Stimulated activated effector memory CD8-positive, alpha-beta T cell treated with anti-CD3 and anti-CD28 coated beads, Interleukin-12 subunit alpha, Interleukin-12 subunit beta, amount 100 ng/mL, for 72 hours (primary cell): ENCODE measurements at regions not wholly inside any gene's neighbourhood (a gene's known extent, or its start where the extent isn't known, plus 50 kb on each side); places are given as distances from the start of the nearest gene placed in this dataset.

Experiments used
- ATAC-seq: fragments of 150-1000 bp; cut with Tn5 transposase; 2 replicates; pipeline ENCODE4 v1.10.0; 2021
- DNase-seq, 2 donors: peaks; one replicate each; pipeline ENCODE4 v3.0.0; 2021 to 2022; ENCODE audit warnings: low spot score in 2 of 2
- H3K27ac Mint-ChIP-seq: one replicate; pipeline ENCODE4 v1.8.0; 2022; ENCODE audit warnings: mild to moderate bottlenecking, mixed read lengths
- H3K36me3 Mint-ChIP-seq: one replicate; pipeline ENCODE4 v1.8.0; 2022; ENCODE audit warnings: mild to moderate bottlenecking, mixed read lengths
- H3K4me1 Mint-ChIP-seq: one replicate; pipeline ENCODE4 v1.8.0; 2022; ENCODE audit warnings: mixed read lengths
- H3K4me3 Mint-ChIP-seq: one replicate; pipeline ENCODE4 v1.8.0; 2022; ENCODE audit warnings: mild to moderate bottlenecking, mixed read lengths
- H3K9me3 Mint-ChIP-seq: one replicate; pipeline ENCODE4 v1.8.0; 2022; ENCODE audit warnings: mixed read lengths

- H3K4me3 Mint-ChIP-seq: no peak overlapping the region
- H3K27ac Mint-ChIP-seq: no peak overlapping the region
- no peak for DNase-seq
- no peak for ATAC-seq
- H3K9me3 Mint-ChIP-seq: no peaks in the 10 kb centered on the region
- H3K4me1 Mint-ChIP-seq: no peaks in the 10 kb centered on the region
- H3K36me3 Mint-ChIP-seq: no peaks in the 10 kb centered on the region
Measured at GRCh38 chr10:128384831-128385230, 258.6 kb upstream of the MKI67 start.

DNA sequence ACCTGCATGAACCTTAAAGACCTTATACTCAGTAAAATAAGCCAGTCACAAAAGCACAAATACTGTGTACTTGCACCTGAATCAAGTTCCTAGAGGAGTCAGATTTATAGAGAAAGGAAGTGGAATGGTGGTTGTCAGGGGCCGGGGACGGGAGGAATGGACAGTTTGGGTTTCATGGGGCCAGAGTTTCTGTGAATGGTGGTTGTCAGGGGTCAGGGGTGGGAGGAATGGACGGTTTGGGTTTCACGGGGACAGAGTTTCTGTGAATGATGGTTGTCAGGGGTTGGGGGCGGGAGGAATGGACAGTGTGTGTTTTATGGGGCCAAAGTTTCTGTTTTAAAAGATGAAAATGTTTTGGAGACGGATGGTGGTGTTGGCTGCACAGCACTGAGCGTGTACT, 260.0 kb upstream of the MKI67 start:
- Mint-ChIP-seq H3K36me3 (no peaks in the 10 kb centered on the region), H3K4me3 (no peak overlapping the region), H3K27ac (no peak overlapping the region), H3K4me1 (no peaks in the 10 kb centered on the region), H3K9me3 (no peaks in the 10 kb centered on the region)
- DNase-seq (no peak), ATAC-seq (no peak)

GRCh38 chr10:128386816-128387604, 260.8 kb upstream of the MKI67 start:
- H3K4me3 Mint-ChIP-seq: no peak overlapping the region
- no peaks in the 10 kb centered on the region for H3K9me3 Mint-ChIP-seq
- ATAC-seq (no peak), DNase-seq (no peak)
- no peak overlapping the region for H3K27ac Mint-ChIP-seq
- H3K36me3 Mint-ChIP-seq: no peaks in the 10 kb centered on the region
- H3K4me1 Mint-ChIP-seq: no peaks in the 10 kb centered on the region

GRCh38 chr10:128390596-128390995, 264.4 kb upstream of the MKI67 start:
- ATAC-seq: no peak
- no peaks in the 10 kb centered on the region for H3K36me3 Mint-ChIP-seq
- no peak overlapping the region for H3K4me3 Mint-ChIP-seq
- H3K9me3 Mint-ChIP-seq: no peaks in the 10 kb centered on the region
- no peak for DNase-seq
- H3K4me1 Mint-ChIP-seq: no peaks in the 10 kb centered on the region
- no peak overlapping the region for H3K27ac Mint-ChIP-seq

DNA sequence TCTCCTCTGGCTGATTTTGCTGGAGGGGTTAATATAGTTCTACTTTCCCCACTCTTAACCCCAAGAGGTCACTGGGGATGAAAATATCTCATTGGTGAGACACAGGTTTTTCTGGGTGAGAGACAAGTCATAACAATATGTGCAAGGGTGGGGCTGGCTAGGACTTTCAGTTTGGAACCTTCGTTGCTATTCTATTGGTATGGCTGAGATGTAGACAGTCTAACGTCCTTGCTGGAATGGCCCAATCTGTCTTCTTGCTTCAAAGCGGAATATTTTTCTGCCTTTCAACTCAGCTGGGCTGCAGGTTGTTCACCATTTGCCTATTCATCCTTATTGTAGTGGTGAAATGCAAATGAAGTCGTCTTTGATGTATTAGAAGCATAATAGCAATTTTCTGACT, 267.3 kb upstream of the MKI67 start:
- no peak overlapping the region for H3K27ac Mint-ChIP-seq
- ATAC-seq (no peak), DNase-seq (no peak)
- no peak overlapping the region for H3K4me3 Mint-ChIP-seq
- no peaks in the 10 kb centered on the region for H3K4me1 Mint-ChIP-seq
- H3K36me3 Mint-ChIP-seq: no peaks in the 10 kb centered on the region
- no peaks in the 10 kb centered on the region for H3K9me3 Mint-ChIP-seq

DNA sequence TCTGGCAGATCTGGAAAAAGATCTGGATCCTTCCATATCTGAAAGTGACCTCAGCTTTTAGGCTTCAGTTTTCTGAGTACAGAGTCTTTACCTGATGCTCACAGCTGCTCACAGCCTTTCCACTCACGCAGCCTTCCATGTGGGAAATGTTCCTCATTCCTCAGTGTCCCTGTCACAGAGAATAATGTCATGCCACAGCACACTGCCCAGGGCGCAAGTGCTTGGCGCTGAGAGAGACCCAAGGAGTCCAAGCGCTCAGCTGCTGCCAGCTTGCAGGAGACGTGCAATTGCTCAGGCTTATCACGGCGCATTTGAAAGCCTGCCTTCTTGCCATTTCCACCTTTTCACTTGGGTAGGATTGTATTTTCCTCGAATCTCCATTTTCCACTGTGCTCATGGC, 271.9 kb upstream of the MKI67 start:
- ATAC-seq: no peak
- Mint-ChIP-seq H3K4me3 (no peak overlapping the region), H3K27ac (no peak overlapping the region), H3K4me1 (no peaks in the 10 kb centered on the region), H3K36me3 (no peaks in the 10 kb centered on the region), H3K9me3 (peaks cover 7% of the 10 kb centered on the region)
- no peak for DNase-seq

DNA sequence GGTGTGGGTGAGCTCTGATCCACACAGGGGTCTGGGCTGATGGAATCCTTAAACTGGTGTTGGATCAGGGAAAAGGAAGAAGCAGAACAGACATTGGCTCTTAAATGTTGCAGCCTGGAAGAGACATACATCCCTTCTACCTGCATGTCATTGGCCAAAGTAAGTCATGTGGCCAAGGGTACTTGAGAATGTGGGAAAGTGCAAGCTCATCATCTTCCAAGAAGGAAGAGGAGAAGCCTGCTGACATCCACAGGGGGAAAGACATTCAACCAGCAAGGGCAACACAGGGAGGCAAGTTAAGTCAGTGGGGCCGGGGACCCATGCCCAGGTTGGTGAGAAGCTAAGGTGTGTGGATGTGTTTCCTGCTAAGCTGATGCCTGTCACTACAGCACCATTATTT, 272.8 kb upstream of the MKI67 start:
- DNase-seq: no peak

GRCh38 chr10:128400564-128400963, 274.3 kb upstream of the MKI67 start:
- H3K9me3 Mint-ChIP-seq: peaks cover 7% of the 10 kb centered on the region
- ATAC-seq (no peak), DNase-seq (no peak)
- H3K27ac Mint-ChIP-seq: no peak overlapping the region
- no peaks in the 10 kb centered on the region for H3K36me3 Mint-ChIP-seq
- no peak overlapping the region for H3K4me3 Mint-ChIP-seq
- no peaks in the 10 kb centered on the region for H3K4me1 Mint-ChIP-seq

More for the DNA sequence above, 272.8 kb upstream of the MKI67 start:
- Mint-ChIP-seq H3K9me3 (peaks cover 7% of the 10 kb centered on the region), H3K4me1 (no peaks in the 10 kb centered on the region), H3K36me3 (no peaks in the 10 kb centered on the region), H3K27ac (no peak overlapping the region), H3K4me3 (no peak overlapping the region)
- ATAC-seq: no peak

DNA sequence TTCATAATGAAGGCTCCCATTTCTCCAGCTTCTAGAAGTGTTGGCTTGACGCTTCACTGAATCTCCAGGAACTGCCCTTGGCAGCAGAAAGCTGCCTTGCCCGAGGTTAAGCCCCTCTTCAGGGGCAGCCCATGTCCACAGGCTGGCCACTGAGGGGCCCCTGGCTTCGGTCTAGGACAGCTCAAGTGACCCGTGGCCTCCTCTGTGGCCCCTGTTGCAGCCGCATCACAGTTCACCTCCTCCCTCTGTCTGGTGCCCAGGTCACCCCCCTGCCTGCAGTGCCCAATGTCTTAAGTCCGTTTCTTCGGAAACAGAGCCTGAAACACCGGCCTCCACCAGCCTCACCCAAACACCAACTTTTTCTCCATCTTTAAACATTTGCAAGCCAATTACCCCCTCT, 279.2 kb upstream of the MKI67 start:
- ATAC-seq (no peak), DNase-seq (no peak)
- no peak overlapping the region for H3K4me3 Mint-ChIP-seq
- no peak overlapping the region for H3K27ac Mint-ChIP-seq
- H3K36me3 Mint-ChIP-seq: no peaks in the 10 kb centered on the region
- H3K9me3 Mint-ChIP-seq: peaks cover 7% of the 10 kb centered on the region
- H3K4me1 Mint-ChIP-seq: no peaks in the 10 kb centered on the region

DNA sequence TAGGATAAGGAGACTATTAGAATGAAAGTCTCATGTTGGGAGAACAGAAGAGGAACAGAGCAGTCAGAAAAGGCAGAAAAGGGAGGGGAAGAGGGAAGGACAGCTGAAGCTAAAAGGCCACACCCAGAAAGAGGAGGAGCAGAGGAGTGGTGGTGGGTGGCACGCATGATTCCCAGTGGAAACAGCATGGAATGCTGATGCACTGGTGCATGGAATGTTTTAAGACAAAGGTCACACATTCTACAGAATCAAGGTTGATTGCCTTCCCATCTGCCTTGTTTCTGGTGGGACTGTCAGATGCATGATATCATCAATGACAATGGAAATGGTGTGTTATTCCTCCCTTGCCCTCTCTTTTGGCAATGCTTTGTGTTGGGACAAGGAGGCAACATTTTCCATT, 285.4 kb upstream of the MKI67 start:
- ATAC-seq (no peak), DNase-seq (no peak)
- Mint-ChIP-seq H3K4me1 (no peaks in the 10 kb centered on the region), H3K36me3 (no peaks in the 10 kb centered on the region), H3K9me3 (peaks cover 2% of the 10 kb centered on the region), H3K27ac (no peak overlapping the region), H3K4me3 (no peak overlapping the region)

- Mint-ChIP-seq H3K4me3 (no peak overlapping the region), H3K27ac (no peak overlapping the region), H3K9me3 (peaks cover 2% of the 10 kb centered on the region), H3K36me3 (no peaks in the 10 kb centered on the region), H3K4me1 (no peaks in the 10 kb centered on the region)
- DNase-seq (no peak), ATAC-seq (no peak)
Measured at GRCh38 chr10:128414568-128414967, 288.3 kb upstream of the MKI67 start.

GRCh38 chr10:128416231-128416630, 290.0 kb upstream of the MKI67 start:
- ATAC-seq (no peak), DNase-seq (no peak)
- H3K36me3 Mint-ChIP-seq: no peaks in the 10 kb centered on the region
- no peak overlapping the region for H3K27ac Mint-ChIP-seq
- no peaks in the 10 kb centered on the region for H3K4me1 Mint-ChIP-seq
- H3K4me3 Mint-ChIP-seq: no peak overlapping the region
- peaks cover 2% of the 10 kb centered on the region for H3K9me3 Mint-ChIP-seq

- Mint-ChIP-seq H3K4me3 (no peak overlapping the region), H3K36me3 (no peaks in the 10 kb centered on the region), H3K4me1 (no peaks in the 10 kb centered on the region), H3K9me3 (peaks cover 2% of the 10 kb centered on the region), H3K27ac (no peak overlapping the region)
- no peak for ATAC-seq
- DNase-seq: no peak
Measured at GRCh38 chr10:128417826-128418225, 291.6 kb upstream of the MKI67 start.

DNA sequence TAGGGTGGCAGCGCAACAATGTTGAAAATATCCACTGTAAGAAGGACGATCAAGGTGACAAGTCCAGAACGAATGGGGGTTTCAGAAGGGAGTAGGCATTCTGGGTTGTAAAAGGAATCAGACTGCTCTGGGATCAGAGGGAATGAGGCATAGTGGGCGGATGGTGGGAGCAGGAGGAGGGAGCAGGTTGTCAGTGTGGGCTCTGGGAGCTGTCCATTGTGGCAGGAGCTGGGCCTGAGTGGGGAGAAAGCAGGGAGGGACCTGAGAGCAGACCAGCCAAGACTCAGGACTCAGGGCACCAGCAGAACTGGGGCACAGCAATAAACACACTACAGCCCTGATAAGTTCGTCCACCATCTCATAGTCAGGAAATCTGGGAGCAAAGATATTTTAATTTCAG, 292.6 kb upstream of the MKI67 start:
- H3K9me3 Mint-ChIP-seq: no peaks in the 10 kb centered on the region
- ATAC-seq: no peak
- no peak for DNase-seq
- no peaks in the 10 kb centered on the region for H3K36me3 Mint-ChIP-seq
- no peak overlapping the region for H3K4me3 Mint-ChIP-seq
- no peaks in the 10 kb centered on the region for H3K4me1 Mint-ChIP-seq
- no peak overlapping the region for H3K27ac Mint-ChIP-seq

DNA sequence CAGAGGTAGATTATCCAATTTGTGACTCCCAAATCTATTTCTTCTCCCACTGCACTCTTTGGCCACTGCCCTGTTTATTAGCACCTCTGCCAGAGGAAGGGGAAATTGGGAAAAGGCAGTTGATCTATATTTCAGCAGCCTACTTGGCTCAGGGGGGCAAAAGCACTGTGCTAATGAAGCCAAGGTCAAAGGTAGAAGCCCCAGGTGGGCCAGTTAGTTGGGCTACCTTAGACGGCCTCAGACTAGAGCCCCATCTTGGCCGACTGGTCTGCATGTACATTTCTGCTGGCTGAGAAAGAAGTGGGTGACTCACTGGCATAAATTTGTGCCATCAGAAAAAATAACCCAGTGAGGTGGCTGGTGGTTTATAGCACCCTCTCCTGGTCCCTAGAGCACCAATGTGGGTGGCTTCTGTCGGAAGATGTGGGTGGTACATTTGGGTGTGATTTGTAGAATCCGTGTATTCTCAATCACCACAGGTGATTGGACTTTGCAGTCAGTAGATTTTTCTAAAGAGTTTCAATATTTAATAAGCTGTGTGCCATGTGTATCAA, 293.3 kb upstream of the MKI67 start:
- Mint-ChIP-seq H3K9me3 (no peaks in the 10 kb centered on the region), H3K36me3 (no peaks in the 10 kb centered on the region), H3K4me1 (no peaks in the 10 kb centered on the region), H3K27ac (no peak overlapping the region), H3K4me3 (no peak overlapping the region)
- DNase-seq (no peak), ATAC-seq (no peak)

DNA sequence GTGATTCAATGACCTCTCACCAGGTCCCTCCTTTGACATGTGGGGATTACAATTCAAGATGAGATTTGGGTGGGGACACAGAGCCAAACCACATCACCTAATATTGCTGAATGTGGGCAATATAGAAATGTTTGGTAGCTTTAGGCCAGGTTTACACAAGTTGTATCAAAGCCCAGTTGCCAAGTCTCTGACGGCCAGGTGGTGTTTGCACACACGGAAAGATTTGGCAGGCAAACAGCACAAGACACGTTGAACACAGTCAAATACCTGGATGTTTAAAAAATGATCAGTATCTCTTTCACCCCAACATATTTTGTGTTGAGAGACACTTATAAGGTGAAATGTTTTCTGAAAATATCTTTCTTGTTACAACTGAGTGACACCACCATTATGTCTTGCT, 294.4 kb upstream of the MKI67 start:
- Mint-ChIP-seq H3K27ac (no peak overlapping the region), H3K9me3 (peaks cover 2% of the 10 kb centered on the region), H3K36me3 (no peaks in the 10 kb centered on the region), H3K4me1 (no peaks in the 10 kb centered on the region), H3K4me3 (no peak overlapping the region)
- ATAC-seq (no peak), DNase-seq (no peak)
